ENCODE measurements at regions not wholly inside any gene's neighbourhood (a gene's known extent, or its start where the extent isn't known, plus 50 kb on each side); places are given as distances from the start of the nearest gene placed in this dataset.

DNA sequence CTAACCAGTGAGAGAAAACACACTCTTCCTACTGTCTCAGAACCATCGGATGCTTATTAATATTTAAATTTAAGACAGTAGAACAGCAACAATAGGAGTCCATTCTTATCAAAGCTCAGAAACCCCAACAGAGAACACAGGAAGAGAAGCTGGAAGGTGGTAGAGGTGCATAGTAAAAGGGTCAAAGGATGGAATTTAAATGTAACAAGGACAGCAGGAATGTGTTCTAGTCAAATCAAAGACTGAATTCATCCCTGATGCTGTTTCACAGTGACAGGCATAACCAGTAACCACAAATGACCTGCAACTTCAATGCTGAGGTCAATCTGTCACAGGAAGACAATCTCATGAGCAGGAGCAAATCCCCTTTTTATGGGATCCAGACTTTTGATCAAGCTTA lies 1259.7 kb downstream of the XPNPEP1 start:
- TF ChIP-seq EZH2phosphoT487 (IDR thresholded peaks at IDR 0.05; ENCODE audit: borderline replicate concordance, low read depth, low read length), result no peak
- TF ChIP-seq, protein P1, sequence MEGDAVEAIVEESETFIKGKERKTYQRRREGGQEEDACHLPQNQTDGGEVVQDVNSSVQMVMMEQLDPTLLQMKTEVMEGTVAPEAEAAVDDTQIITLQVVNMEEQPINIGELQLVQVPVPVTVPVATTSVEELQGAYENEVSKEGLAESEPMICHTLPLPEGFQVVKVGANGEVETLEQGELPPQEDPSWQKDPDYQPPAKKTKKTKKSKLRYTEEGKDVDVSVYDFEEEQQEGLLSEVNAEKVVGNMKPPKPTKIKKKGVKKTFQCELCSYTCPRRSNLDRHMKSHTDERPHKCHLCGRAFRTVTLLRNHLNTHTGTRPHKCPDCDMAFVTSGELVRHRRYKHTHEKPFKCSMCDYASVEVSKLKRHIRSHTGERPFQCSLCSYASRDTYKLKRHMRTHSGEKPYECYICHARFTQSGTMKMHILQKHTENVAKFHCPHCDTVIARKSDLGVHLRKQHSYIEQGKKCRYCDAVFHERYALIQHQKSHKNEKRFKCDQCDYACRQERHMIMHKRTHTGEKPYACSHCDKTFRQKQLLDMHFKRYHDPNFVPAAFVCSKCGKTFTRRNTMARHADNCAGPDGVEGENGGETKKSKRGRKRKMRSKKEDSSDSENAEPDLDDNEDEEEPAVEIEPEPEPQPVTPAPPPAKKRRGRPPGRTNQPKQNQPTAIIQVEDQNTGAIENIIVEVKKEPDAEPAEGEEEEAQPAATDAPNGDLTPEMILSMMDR (conservative IDR thresholded peaks at IDR 0.05; ENCODE audit: low read length), result no peak

All from OCI-LY7 (cell line).